Activated CD8-positive, alpha-beta T cell treated with anti-CD3 and anti-CD28 coated beads for 36 hours (primary cell): ENCODE measurements at regions not wholly inside any gene's neighbourhood (a gene's known extent, or its start where the extent isn't known, plus 50 kb on each side); places are given as distances from the start of the nearest gene placed in this dataset.

Experiments used
- ATAC-seq: fragments of 200-7000 bp; cut with Tn5 transposase; one replicate; pipeline ENCODE4 v1.10.0; 2021; ENCODE audit warnings: mild to moderate bottlenecking, moderate library complexity
- CTCF ChIA-PET: fragments of 350-600 bp; sonication (Branson Sonifier 250); formaldehyde crosslinking; loops from one replicate; lab custom pipeline; 2021; ENCODE audit warnings: antibody characterized with exemption; lab: Charles Lee
- POLR2A ChIA-PET: fragments of 350-600 bp; sonication (Branson Sonifier 250); formaldehyde crosslinking; loops from one replicate; lab custom pipeline; 2021; ENCODE audit warnings: antibody characterized with exemption; lab: Charles Lee
- DNase-seq: peaks from one replicate; pipeline ENCODE4 v3.0.0-alpha.2; 2020
- H3K27ac Mint-ChIP-seq: one replicate; pipeline ENCODE4 v1.8.0; 2021; ENCODE audit warnings: mild to moderate bottlenecking, mixed read lengths
- H3K27me3 Mint-ChIP-seq: one replicate; pipeline ENCODE4 v1.8.0; 2021; ENCODE audit warnings: mixed read lengths
- H3K36me3 Mint-ChIP-seq: one replicate; pipeline ENCODE4 v1.8.0; 2021; ENCODE audit warnings: low read depth, mixed read lengths
- H3K4me1 Mint-ChIP-seq: one replicate; pipeline ENCODE4 v1.8.0; 2021; ENCODE audit warnings: low read depth, mixed read lengths
- H3K4me3 Mint-ChIP-seq: one replicate; pipeline ENCODE4 v1.8.0; 2021; ENCODE audit warnings: mild to moderate bottlenecking, moderate library complexity, mixed read lengths
- H3K9me3 Mint-ChIP-seq: one replicate; pipeline ENCODE4 v1.8.0; 2021; ENCODE audit warnings: mixed read lengths
- intact Hi-C: fragments of 100-400 bp; cut with micrococcal nuclease; formaldehyde crosslinking; loops from one replicate; pipeline ENCODE4 v1.10.0; 2022
- TF ChIP-seq, protein P1 (sequence below): fragments of 200-600 bp; IDR thresholded peaks from one replicate; pipeline ENCODE4 v1.8.0; 2022; ENCODE audit warnings: antibody characterized with exemption, mild to moderate bottlenecking

DNA sequence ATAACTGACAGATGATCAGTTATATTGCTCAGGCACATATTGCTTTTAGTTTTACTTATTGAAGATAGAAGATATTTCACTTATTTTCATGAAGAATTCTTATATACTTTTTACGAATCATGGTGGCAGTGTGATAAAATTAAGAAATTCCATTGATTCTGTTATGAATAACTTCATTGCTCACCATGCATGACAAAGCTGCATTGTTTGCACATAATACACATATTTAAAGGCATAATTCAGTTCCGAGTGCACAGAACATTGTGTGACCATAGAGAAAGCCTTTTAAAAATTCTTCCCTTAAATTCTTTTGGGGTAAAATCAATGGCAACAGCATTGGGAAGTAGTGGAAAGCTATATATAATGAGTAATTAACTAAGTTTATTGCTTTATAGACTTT lies 82.5 kb upstream of the NAALADL2 start:
- POLR2A ChIA-PET, result no interaction called here
- DNase-seq, result no peak
- Mint-ChIP-seq H3K36me3 (no peaks in the 10 kb centered on the region), H3K4me1 (no peaks in the 10 kb centered on the region), H3K4me3 (no peak overlapping the region), H3K9me3 (peaks cover 3% of the 10 kb centered on the region), H3K27ac (no peak overlapping the region), H3K27me3 (no peaks in the 10 kb centered on the region)
- CTCF ChIA-PET, result no interaction called here
- ATAC-seq, result no peak
- TF ChIP-seq, protein P1, sequence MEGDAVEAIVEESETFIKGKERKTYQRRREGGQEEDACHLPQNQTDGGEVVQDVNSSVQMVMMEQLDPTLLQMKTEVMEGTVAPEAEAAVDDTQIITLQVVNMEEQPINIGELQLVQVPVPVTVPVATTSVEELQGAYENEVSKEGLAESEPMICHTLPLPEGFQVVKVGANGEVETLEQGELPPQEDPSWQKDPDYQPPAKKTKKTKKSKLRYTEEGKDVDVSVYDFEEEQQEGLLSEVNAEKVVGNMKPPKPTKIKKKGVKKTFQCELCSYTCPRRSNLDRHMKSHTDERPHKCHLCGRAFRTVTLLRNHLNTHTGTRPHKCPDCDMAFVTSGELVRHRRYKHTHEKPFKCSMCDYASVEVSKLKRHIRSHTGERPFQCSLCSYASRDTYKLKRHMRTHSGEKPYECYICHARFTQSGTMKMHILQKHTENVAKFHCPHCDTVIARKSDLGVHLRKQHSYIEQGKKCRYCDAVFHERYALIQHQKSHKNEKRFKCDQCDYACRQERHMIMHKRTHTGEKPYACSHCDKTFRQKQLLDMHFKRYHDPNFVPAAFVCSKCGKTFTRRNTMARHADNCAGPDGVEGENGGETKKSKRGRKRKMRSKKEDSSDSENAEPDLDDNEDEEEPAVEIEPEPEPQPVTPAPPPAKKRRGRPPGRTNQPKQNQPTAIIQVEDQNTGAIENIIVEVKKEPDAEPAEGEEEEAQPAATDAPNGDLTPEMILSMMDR, result no peak
- intact Hi-C loops, result no loop called here

DNA sequence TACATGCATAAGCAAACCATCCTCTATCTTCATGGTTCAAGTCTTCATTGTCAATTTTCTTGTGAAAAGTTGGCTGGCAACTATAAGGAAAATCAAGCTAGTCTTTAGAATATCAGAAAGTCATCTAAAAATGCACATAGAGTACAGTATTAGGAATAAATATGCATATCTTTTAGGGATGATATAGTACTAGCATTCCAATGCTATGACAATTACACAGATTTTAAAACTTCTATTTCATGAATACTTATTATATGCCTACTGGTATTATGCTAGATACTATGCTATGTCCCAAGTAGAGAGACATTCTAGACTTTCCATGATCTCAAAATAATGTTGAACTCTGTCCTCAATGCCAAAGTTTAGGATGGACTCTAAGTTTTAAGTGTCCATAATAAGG lies 81.3 kb upstream of the NAALADL2 start:
- DNase-seq (no peak), ATAC-seq (no peak)
- TF ChIP-seq, protein P1, result no peak
- no peak overlapping the region for H3K4me3 Mint-ChIP-seq
- H3K27me3 Mint-ChIP-seq, result no peaks in the 10 kb centered on the region
- intact Hi-C loops, result no loop called here
- POLR2A ChIA-PET, result no interaction called here
- peaks cover 3% of the 10 kb centered on the region for H3K9me3 Mint-ChIP-seq
- H3K4me1 Mint-ChIP-seq, result no peaks in the 10 kb centered on the region
- H3K36me3 Mint-ChIP-seq, result no peaks in the 10 kb centered on the region
- CTCF ChIA-PET, result no interaction called here
- H3K27ac Mint-ChIP-seq, result no peak overlapping the region

DNA sequence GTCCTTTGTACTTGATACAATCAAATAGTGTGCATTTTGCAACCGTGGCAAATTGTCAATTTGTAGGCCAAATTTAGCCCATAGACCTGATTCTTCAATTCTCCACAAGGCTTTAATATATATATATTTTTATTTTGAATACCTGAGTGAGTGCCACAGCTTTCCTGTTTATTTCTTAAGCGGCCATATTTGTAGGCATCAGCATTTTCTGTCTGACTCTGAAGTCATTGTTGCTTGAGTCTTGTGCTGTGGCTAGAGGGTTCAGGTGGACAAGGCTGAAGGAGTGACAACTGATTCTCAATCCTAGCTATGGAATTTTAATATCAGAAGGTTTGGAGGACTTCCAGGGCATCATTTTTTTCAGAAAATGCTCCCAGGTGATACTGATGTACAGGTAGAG lies 75.6 kb upstream of the NAALADL2 start:
- Mint-ChIP-seq H3K9me3 (peaks cover 6% of the 10 kb centered on the region), H3K4me1 (no peaks in the 10 kb centered on the region), H3K36me3 (no peaks in the 10 kb centered on the region), H3K4me3 (no peak overlapping the region), H3K27me3 (no peaks in the 10 kb centered on the region), H3K27ac (no peak overlapping the region)
- intact Hi-C loops, result no loop called here
- ATAC-seq (no peak), DNase-seq (no peak)
- TF ChIP-seq, protein P1, result no peak
- CTCF ChIA-PET, result no interaction called here
- POLR2A ChIA-PET, result interaction anchor here (0.6 kb wide), 1 partner anchor 252 kb away, joined by 3 read pairs; no protein-coding TSS in a partner anchor

DNA sequence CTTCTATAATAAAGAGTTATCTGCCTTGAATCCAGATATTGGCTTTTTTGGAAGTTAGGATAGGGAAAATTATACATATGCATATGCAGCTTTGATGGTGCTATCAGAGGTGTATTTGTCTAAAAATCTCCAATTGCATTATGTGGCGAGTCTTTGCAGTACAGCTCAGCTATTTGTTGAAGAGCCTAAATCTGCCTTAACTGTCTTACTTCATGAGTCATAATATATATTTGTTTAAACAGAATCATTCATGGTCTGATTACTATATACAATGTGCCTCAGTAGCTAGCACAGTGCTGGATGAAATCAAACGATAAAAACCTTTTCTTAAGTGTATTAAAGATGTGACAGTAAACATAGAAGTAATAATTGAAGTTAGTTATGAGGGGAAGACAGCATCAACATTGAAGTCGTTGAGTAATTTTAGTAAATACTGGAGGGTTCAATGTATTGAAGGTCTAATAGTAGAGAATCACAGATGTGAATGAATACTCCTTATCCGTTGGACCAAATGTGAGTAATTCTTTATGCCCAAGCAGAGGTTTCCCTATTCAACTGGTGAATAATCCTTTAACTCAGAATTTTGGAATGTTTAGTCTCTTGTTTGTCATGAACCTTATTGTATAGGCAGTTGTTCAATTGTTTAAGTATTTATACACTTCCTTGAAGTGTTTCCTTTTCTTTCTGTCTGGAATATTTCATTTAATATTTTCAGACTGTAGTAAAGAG lies 74.8 kb upstream of the NAALADL2 start:
- intact Hi-C loops, result no loop called here
- ATAC-seq (no peak), DNase-seq (no peak)
- H3K36me3 Mint-ChIP-seq, result no peaks in the 10 kb centered on the region
- TF ChIP-seq, protein P1, result no peak
- H3K27ac Mint-ChIP-seq, result no peak overlapping the region
- CTCF ChIA-PET, result no interaction called here
- H3K27me3 Mint-ChIP-seq, result no peaks in the 10 kb centered on the region
- POLR2A ChIA-PET, result no interaction called here
- no peaks in the 10 kb centered on the region for H3K4me1 Mint-ChIP-seq
- peaks cover 6% of the 10 kb centered on the region for H3K9me3 Mint-ChIP-seq
- H3K4me3 Mint-ChIP-seq, result no peak overlapping the region

DNA sequence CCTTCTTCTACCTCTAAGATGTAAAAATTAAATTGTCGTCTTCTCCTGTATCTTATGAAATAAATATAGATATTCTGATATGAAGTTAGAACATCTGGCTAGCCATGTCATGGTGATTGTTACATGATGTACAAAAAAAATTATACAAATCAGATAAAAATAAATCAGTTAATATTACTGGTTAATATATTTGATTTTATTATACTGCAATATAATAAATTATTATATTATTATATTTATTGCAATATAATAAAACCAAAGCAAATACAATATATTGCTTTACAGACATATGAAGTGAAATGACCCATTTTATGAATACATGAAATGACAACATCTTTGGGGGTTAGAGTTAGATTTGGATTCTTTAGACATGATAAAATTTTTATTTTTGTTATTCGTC lies 72.3 kb upstream of the NAALADL2 start:
- POLR2A ChIA-PET, result no interaction called here
- TF ChIP-seq, protein P1, result no peak
- DNase-seq (no peak), ATAC-seq (no peak)
- intact Hi-C loops, result no loop called here
- H3K27me3 Mint-ChIP-seq, result no peaks in the 10 kb centered on the region
- H3K4me1 Mint-ChIP-seq, result no peaks in the 10 kb centered on the region
- H3K9me3 Mint-ChIP-seq, result peaks cover 4% of the 10 kb centered on the region
- CTCF ChIA-PET, result no interaction called here
- no peaks in the 10 kb centered on the region for H3K36me3 Mint-ChIP-seq
- H3K27ac Mint-ChIP-seq, result no peak overlapping the region
- H3K4me3 Mint-ChIP-seq, result no peak overlapping the region
